ENCODE measurements at regions not wholly inside any gene's neighbourhood (a gene's known extent, or its start where the extent isn't known, plus 50 kb on each side); places are given as distances from the start of the nearest gene placed in this dataset.

GRCh38 chr20:6483727-6484126, 283.8 kb upstream of the BMP2 start:
- FAIRE-seq, result no peak

- FAIRE-seq, result no peak
Observed at GRCh38 chr20:6482486-6482885, 285.0 kb upstream of the BMP2 start.

- no peak for FAIRE-seq
Observed at GRCh38 chr20:6480328-6481200, 286.9 kb upstream of the BMP2 start.

DNA sequence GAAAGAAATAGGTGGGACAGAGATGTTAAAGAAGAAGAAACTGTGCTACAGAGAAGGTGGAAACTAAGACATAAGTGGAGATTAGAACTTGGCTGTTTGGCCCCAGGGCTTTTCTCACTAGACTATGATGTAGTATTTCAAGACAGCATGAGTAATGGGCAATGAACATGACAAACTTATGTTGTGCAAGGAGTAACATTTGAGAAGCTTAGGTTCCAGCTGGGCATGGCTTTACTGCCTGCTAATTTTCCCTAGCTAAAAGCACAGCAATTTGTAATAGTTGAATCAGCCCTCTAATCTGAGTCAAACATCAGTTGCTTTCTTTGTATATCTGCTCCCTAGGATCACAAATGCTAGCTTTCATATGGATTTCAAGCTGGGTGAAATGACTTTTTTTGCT, 294.3 kb upstream of the BMP2 start:
- FAIRE-seq, result no peak

DNA sequence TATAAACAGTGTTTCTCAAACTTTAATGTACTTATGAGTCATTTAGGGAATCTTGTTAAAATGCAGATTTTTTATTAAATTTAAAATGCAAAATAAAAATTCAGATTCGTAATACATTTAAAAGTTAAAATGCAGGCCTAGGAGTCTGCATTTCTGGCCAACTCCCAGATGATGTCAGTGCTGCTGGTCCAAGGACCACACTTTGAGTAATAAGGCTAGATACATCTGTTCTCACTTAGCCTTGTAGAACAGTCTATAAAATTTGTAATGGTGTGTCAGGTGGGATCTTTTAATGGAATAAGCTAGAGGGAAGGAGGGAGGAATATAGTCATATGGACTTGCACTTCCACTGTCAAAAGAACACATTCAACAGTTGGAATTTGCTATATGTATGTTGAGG, 295.6 kb upstream of the BMP2 start:
- no peak for FAIRE-seq

GRCh38 chr20:6471110-6471647, 296.3 kb upstream of the BMP2 start:
- FAIRE-seq, result no peak

GRCh38 chr20:6469695-6470094, 297.8 kb upstream of the BMP2 start:
- FAIRE-seq, result no peak

GRCh38 chr20:6468423-6469116, 298.9 kb upstream of the BMP2 start:
- FAIRE-seq, result no peak

- no peak for FAIRE-seq
Observed at GRCh38 chr20:6467562-6467961, 299.9 kb upstream of the BMP2 start.

GRCh38 chr20:6466075-6466810, 301.2 kb upstream of the BMP2 start:
- no peak for FAIRE-seq

DNA sequence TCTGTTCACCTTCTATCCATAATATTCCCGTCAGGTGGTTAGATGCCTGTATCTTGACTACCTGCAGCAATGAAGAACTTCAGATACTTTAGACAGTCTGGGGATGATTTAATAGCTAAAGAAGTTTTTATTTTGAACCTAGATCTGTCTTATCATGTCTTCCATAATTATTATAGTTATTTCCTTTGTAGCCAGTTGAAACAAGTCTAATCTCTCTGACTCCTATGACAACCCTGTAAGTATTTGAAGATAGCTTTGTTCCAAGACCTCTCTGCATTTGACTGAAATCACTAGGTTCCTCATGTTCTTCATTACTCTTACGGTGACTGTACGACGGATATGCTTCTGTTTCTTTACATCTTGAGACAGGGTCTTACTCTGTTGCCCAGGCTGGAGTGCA, 316.6 kb upstream of the BMP2 start:
- FAIRE-seq, result no peak

GRCh38 chr20:6440443-6440799, 317.6 kb upstream of the FERMT1 start:
- FAIRE-seq, result no peak

- no peak for FAIRE-seq
Observed at GRCh38 chr20:6439737-6440442, 317.1 kb upstream of the FERMT1 start.

- no peak for FAIRE-seq
Observed at GRCh38 chr20:6434131-6434530, 311.3 kb upstream of the FERMT1 start.

GRCh38 chr20:6430381-6430780, 307.6 kb upstream of the FERMT1 start:
- FAIRE-seq, result no peak

- FAIRE-seq, result no peak
Observed at GRCh38 chr20:6426287-6426891, 303.6 kb upstream of the FERMT1 start.

DNA sequence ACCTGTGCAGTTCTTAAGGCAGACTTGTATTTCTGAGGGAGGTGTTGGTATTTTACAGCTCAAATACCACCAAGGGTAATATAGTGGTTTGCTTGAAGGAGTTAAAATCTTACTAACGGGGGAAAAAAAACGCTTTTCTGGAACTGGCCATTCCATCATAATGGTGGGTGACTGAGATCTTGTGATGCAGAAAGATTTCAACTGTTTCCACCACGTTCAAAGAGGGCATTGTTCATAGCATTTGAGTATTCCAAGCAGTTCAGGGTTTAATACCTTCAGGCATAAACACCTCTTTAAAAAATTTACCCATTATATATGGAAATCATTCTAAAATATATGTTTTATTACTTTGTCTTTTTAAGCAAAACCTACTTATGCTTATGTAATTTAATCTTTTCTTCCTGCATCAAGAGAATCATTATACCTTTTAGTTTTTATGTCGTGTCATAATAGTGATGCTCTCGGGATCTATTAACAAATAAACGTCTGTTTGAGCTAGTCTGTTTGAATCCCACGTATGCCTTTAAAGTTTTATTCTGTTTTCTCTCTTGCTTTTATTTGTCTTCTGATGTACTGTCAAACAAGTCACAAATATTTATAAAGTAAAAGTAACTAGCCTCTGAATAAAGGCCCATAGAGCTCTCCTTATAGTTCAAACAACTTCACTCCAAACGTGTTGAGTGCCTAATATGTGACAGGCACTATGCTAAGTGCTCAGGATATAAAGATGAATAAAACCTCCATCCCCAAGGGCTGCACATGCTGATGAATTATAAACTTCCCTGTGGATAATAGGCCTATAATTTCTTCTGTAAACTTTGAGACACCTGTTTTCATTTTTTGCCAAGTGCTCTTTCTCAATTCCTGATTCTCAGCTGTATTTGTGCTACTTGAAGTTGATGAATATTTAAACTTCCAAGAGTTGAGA, 298.8 kb upstream of the FERMT1 start:
- FAIRE-seq, result no peak

- FAIRE-seq, result no peak
Observed at GRCh38 chr20:6420336-6420735, 297.5 kb upstream of the FERMT1 start.

- FAIRE-seq, result no peak
Observed at GRCh38 chr20:6418732-6419131, 295.9 kb upstream of the FERMT1 start.

DNA sequence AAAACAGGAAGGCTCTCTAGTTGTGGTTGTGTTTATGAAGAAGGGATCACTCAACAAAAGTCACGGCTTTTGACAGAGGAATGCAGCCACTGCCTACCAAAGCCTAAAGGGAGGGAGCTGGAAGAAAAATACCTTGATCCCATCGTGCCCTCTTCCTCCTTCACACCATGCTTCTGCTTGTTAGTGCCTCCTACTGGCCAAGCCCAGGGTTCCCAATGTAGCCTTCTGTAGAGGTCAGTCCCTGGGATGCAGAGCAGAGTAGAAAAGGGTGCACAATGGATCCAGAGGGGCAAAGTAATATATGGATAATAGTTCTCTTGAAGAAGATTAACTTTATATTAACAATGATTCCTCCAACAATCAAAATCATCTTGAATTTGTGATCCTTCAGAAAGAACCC, 293.5 kb upstream of the FERMT1 start:
- FAIRE-seq, result no peak

DNA sequence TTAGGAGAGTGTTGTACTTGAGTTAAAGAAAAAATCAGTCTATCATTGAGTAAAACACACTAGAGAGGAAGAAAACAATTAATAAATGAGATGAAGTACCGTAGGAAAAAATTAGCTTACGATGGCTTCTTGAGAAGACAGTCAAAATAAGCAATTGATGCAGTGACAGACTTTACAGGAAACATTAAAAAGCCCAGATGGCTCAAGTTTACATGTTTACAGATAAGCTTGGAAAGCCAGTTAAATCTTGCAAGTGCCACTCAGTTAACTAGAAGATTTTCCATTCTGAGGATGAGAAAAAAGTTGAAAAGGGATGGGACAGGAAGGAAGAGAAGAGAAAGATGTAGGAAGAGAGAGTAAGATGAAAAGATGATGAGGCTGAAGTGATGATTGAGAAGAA, 288.8 kb upstream of the FERMT1 start:
- no peak for FAIRE-seq
